Activated B cell treated with CpG ODN at 0.5 μM for 24 hours (primary cell): ENCODE measurements at regions not wholly inside any gene's neighbourhood (a gene's known extent, or its start where the extent isn't known, plus 50 kb on each side); places are given as distances from the start of the nearest gene placed in this dataset.

Experiments used
- ATAC-seq: fragments of 200-7000 bp; cut with Tn5 transposase; one replicate; pipeline ENCODE4 v1.10.0; 2021; ENCODE audit warnings: low read depth, mild to moderate bottlenecking, moderate library complexity
- CTCF ChIA-PET: fragments of 350-600 bp; sonication (Branson Sonifier 250); formaldehyde crosslinking; loops from one replicate; lab custom pipeline; 2021; ENCODE audit warnings: antibody characterized with exemption; lab: Charles Lee
- POLR2A ChIA-PET: fragments of 350-600 bp; sonication (Branson Sonifier 250); formaldehyde crosslinking; loops from one replicate; lab custom pipeline; 2021; ENCODE audit warnings: antibody characterized with exemption; lab: Charles Lee
- DNase-seq: peaks from one replicate; pipeline ENCODE4 v3.0.0; 2022
- H3K27ac Mint-ChIP-seq: one replicate; pipeline ENCODE4 v1.8.0; 2020; ENCODE audit warnings: mixed read lengths
- H3K27me3 Mint-ChIP-seq: one replicate; pipeline ENCODE4 v1.8.0; 2021; ENCODE audit warnings: mixed read lengths
- H3K36me3 Mint-ChIP-seq: one replicate; pipeline ENCODE4 v1.8.0; 2021; ENCODE audit warnings: low read depth, mixed read lengths
- H3K4me1 Mint-ChIP-seq: one replicate; pipeline ENCODE4 v1.8.0; 2021; ENCODE audit warnings: mixed read lengths
- H3K4me3 Mint-ChIP-seq: one replicate; pipeline ENCODE4 v1.8.0; 2020; ENCODE audit warnings: mild to moderate bottlenecking, mixed read lengths
- H3K9me3 Mint-ChIP-seq: one replicate; pipeline ENCODE4 v1.8.0; 2020; ENCODE audit warnings: mixed read lengths
- intact Hi-C: fragments of 100-400 bp; cut with micrococcal nuclease; formaldehyde crosslinking; loops from one replicate; pipeline ENCODE4 v1.15.1; 2024
- TF ChIP-seq, protein P1 (sequence below): fragments of 200-600 bp; IDR thresholded peaks from one replicate; pipeline ENCODE4 v1.8.0; 2022; ENCODE audit warnings: antibody characterized with exemption, mild to moderate bottlenecking

DNA sequence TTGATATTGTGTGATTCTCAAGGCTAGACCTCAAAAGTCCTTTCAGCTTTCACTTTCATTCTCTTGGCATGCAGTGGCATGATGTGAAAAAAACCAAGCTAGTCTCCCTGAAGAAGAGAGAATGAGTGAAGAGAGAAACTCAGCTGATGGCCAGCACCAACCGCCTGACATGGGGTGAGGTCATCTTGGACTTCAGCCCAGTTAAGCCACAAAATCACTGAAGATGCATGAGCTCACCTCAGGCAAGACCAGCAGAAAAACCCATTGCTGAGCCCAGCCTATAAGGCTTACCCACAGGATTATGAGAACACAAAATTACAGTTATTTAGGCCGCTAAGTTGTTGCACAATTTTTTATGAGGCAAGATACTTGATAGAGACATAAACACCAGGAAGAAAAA is 496.5 kb downstream of the TOX3 start:
- ATAC-seq (no peak), DNase-seq (no peak)
- ChIA-PET POLR2A (no interaction called here), CTCF (no interaction called here)
- Mint-ChIP-seq H3K4me1 (no peaks in the 10 kb centered on the region), H3K4me3 (no peak overlapping the region), H3K27me3 (no peaks in the 10 kb centered on the region), H3K36me3 (no peaks in the 10 kb centered on the region), H3K27ac (no peak overlapping the region), H3K9me3 (peaks cover 7% of the 10 kb centered on the region)
- TF ChIP-seq, protein P1, sequence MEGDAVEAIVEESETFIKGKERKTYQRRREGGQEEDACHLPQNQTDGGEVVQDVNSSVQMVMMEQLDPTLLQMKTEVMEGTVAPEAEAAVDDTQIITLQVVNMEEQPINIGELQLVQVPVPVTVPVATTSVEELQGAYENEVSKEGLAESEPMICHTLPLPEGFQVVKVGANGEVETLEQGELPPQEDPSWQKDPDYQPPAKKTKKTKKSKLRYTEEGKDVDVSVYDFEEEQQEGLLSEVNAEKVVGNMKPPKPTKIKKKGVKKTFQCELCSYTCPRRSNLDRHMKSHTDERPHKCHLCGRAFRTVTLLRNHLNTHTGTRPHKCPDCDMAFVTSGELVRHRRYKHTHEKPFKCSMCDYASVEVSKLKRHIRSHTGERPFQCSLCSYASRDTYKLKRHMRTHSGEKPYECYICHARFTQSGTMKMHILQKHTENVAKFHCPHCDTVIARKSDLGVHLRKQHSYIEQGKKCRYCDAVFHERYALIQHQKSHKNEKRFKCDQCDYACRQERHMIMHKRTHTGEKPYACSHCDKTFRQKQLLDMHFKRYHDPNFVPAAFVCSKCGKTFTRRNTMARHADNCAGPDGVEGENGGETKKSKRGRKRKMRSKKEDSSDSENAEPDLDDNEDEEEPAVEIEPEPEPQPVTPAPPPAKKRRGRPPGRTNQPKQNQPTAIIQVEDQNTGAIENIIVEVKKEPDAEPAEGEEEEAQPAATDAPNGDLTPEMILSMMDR: no peak
- intact Hi-C loops: no loop called here

DNA sequence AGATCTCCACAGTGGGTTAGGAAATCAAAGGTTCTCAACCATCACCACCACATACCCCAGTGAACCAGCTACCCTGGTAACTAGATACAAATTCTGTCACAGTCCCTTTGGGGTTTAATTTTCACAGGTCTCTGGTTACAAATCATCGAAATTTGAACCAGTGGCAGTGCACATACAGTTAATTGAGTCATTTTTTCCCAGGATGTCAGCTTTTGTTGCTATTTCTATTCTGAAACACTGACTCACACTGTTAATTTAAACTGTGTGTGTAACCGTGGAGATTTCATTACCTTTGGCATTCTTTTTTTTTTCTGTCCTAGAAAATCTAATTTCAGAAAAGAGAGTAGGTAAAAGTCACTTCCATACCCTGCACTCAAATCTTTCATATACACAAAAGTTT is 511.5 kb downstream of the TOX3 start:
- no peaks in the 10 kb centered on the region for H3K36me3 Mint-ChIP-seq
- no peaks in the 10 kb centered on the region for H3K27me3 Mint-ChIP-seq
- intact Hi-C loops: no loop called here
- CTCF ChIA-PET: no interaction called here
- H3K4me1 Mint-ChIP-seq: no peaks in the 10 kb centered on the region
- ATAC-seq (no peak), DNase-seq (no peak)
- POLR2A ChIA-PET: no interaction called here
- TF ChIP-seq, protein P1: no peak
- no peak overlapping the region for H3K4me3 Mint-ChIP-seq
- H3K9me3 Mint-ChIP-seq: peaks cover 4% of the 10 kb centered on the region
- no peak overlapping the region for H3K27ac Mint-ChIP-seq

DNA sequence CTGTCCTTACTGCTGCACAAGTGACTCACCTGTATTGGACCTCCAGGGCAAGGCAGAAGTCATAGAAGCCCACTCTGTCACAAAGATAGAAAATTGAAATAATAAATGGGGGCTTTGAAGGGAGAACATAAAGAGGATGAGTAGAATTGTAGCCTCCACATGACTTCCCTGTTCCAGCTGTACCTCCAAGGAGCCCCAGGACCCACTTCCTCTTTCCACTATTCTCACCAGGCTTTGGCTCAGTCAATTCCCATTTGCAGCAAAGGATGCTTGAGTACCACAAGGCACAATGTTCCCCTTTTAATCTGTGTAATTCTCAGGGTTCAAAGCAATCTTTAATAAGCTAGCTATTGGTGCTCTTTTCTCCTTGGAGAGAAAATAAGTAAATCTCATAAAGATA is 512.1 kb downstream of the TOX3 start:
- no peaks in the 10 kb centered on the region for H3K4me1 Mint-ChIP-seq
- H3K27ac Mint-ChIP-seq: no peak overlapping the region
- H3K36me3 Mint-ChIP-seq: no peaks in the 10 kb centered on the region
- POLR2A ChIA-PET: no interaction called here
- ATAC-seq (no peak), DNase-seq (no peak)
- H3K9me3 Mint-ChIP-seq: peaks cover 2% of the 10 kb centered on the region
- H3K4me3 Mint-ChIP-seq: no peak overlapping the region
- TF ChIP-seq, protein P1: no peak
- CTCF ChIA-PET: no interaction called here
- no peaks in the 10 kb centered on the region for H3K27me3 Mint-ChIP-seq
- intact Hi-C loops: no loop called here

DNA sequence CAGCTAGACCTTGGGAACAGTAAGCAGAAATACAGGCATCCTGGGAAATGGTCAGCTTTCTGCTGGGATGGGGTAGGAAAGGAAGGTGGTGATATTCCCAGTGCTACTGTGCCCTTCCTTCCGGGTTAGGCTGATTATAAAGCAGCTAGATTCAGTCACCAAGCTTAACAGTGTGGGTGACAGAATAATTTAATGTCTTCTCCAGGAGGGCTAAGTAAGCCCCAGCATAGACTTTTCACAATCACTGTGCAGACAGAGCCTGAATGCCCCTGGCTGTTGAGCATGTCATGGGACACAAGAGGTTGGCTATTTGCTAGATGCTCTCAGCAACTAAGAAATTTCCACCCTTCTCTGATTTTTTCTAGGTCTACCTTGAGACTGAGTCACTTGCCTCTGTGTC is 513.0 kb downstream of the TOX3 start:
- TF ChIP-seq, protein P1: no peak
- ATAC-seq (no peak), DNase-seq (no peak)
- peaks cover 2% of the 10 kb centered on the region for H3K9me3 Mint-ChIP-seq
- CTCF ChIA-PET: no interaction called here
- intact Hi-C loops: no loop called here
- no peak overlapping the region for H3K4me3 Mint-ChIP-seq
- no peaks in the 10 kb centered on the region for H3K4me1 Mint-ChIP-seq
- POLR2A ChIA-PET: no interaction called here
- H3K27ac Mint-ChIP-seq: no peak overlapping the region
- no peaks in the 10 kb centered on the region for H3K36me3 Mint-ChIP-seq
- no peaks in the 10 kb centered on the region for H3K27me3 Mint-ChIP-seq

DNA sequence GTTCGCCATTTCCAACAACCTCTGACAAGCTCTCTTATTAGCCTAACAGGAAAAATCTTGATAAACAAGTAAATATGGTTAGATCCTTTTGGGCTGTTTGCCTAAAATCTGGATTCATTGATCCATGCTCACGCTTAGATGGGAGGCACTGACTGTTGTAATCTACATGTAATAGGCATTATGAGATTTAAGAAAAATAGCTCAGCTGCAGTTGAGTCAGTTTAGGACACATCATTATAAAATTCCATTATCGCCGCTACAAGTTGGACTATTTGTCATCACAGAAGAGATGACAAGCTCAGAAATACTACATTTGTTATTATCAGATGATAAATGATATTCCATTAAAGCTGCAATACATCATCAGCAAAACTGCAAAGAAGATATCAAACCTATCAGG is 524.0 kb downstream of the TOX3 start:
- no peak for DNase-seq
- intact Hi-C loops: no loop called here
- H3K27ac Mint-ChIP-seq: no peak overlapping the region
- no peaks in the 10 kb centered on the region for H3K9me3 Mint-ChIP-seq
- H3K4me1 Mint-ChIP-seq: no peaks in the 10 kb centered on the region
- ChIA-PET POLR2A (no interaction called here), CTCF (no interaction called here)
- ATAC-seq: no peak
- TF ChIP-seq, protein P1: no peak
- H3K4me3 Mint-ChIP-seq: no peak overlapping the region
- no peaks in the 10 kb centered on the region for H3K36me3 Mint-ChIP-seq
- H3K27me3 Mint-ChIP-seq: no peaks in the 10 kb centered on the region
